SK-N-SH (cell line): ENCODE measurements at regions not wholly inside any gene's neighbourhood (a gene's known extent, or its start where the extent isn't known, plus 50 kb on each side); places are given as distances from the start of the nearest gene placed in this dataset.

Source experiments
- CTCF ChIA-PET: fragments of 300-600, 350-600 bp; formaldehyde crosslinking; extraction: SDS; loops from one replicate; lab custom pipeline; 2021; lab: Yijun Ruan, JAX
- POLR2A ChIA-PET: fragments of 350-600 bp; sonication (Branson Sonifier 250); formaldehyde crosslinking; extraction: SDS; loops from one replicate; lab custom pipeline; 2020; ENCODE audit warnings: antibody characterized with exemption, inconsistent platforms; lab: Yijun Ruan, JAX
- DNase-seq: peaks from one replicate; pipeline ENCODE4 v3.0.0; 2012
- H2AFZ ChIP-seq: fragments of 200-600 bp; sonication (generic); 2 replicates; pipeline ENCODE4 v1.8.1; 2016; ENCODE audit warnings: antibody characterized with exemption, mild to moderate bottlenecking, low read depth
- H3F3A ChIP-seq: fragments of 200-600 bp; sonication (generic); replicated peaks from 2 replicates; pipeline ENCODE3; 2016; ENCODE audit warnings: antibody characterized with exemption, mild to moderate bottlenecking; ENCODE audit not compliant: insufficient read depth
- H3K27ac ChIP-seq, 2 experiments: fragments of 200-500 bp in 1 of 2; fragments of 200-600 bp in 1 of 2; sonication (Bioruptor generic) in 1 of 2; sonication (generic), shearing (Covaris generic) in 1 of 2; 2 replicates each; pipeline versions ENCODE4 v1.5.1 to v1.6.1; 2014 to 2016; ENCODE audit warnings: low read depth in 2 of 2, inconsistent platforms in 1 of 2, low read length in 1 of 2, mild to moderate bottlenecking in 1 of 2, mixed read lengths in 1 of 2
- H3K27me3 ChIP-seq: fragments of 200-600 bp; sonication (generic), shearing (Covaris generic); 2 replicates; pipeline ENCODE4 v1.6.1; 2016; ENCODE audit warnings: mixed run types; ENCODE audit not compliant: insufficient read depth
- H3K36me3 ChIP-seq, 2 experiments: fragments of 200-500 bp in 1 of 2; fragments of 200-600 bp in 1 of 2; sonication (Bioruptor generic) in 1 of 2; sonication (generic) in 1 of 2; replicated peaks in 1 of 2; 2 replicates each; pipeline versions ENCODE3 to v1.5.1; 2014 to 2016; ENCODE audit warnings: low read length in 1 of 2, mild to moderate bottlenecking in 1 of 2; ENCODE audit not compliant: insufficient read depth in 2 of 2, control insufficient read depth in 1 of 2
- H3K4me1 ChIP-seq, 2 experiments: fragments of 200-500 bp in 1 of 2; fragments of 200-600 bp in 1 of 2; sonication (Bioruptor generic) in 1 of 2; sonication (generic), shearing (Covaris generic) in 1 of 2; 2 replicates each; pipeline versions ENCODE4 v1.5.1 to v1.6.1; 2014 to 2016; ENCODE audit warnings: low read depth in 1 of 2, low read length in 1 of 2, mixed run types in 1 of 2; ENCODE audit not compliant: insufficient read depth in 2 of 2, control insufficient read depth in 1 of 2
- H3K4me2 ChIP-seq: fragments of 200-600 bp; sonication (generic), shearing (Covaris generic); 2 replicates; pipeline ENCODE4 v1.6.1; 2017; ENCODE audit warnings: mixed run types
- H3K4me3 ChIP-seq, 2 experiments: fragments of 200-500 bp in 1 of 2; fragments of 200-600 bp in 1 of 2; sonication (Bioruptor generic) in 1 of 2; sonication (generic), shearing (Covaris generic) in 1 of 2; 2 replicates each; pipeline versions ENCODE4 v1.5.1 to v1.8.1; 2014 to 2016; ENCODE audit warnings: low read depth in 2 of 2, inconsistent platforms in 1 of 2, low read length in 1 of 2, mild to moderate bottlenecking in 1 of 2, mixed read lengths in 1 of 2, moderate library complexity in 1 of 2
- H3K79me2 ChIP-seq: fragments of 200-600 bp; sonication (generic); 2 replicates; pipeline ENCODE4 v1.8.1; 2017; ENCODE audit warnings: mild to moderate bottlenecking; ENCODE audit not compliant: insufficient read depth
- H3K9ac ChIP-seq: fragments of 200-600 bp; sonication (generic); 2 replicates; pipeline ENCODE4 v1.6.1; 2017; ENCODE audit warnings: mixed run types
- H3K9me2 ChIP-seq: fragments of 200-600 bp; sonication (generic); 2 replicates; pipeline ENCODE4 v1.6.1; 2017; ENCODE audit warnings: mixed run types
- H3K9me3 ChIP-seq: fragments of 200-600 bp; sonication (generic); 2 replicates; pipeline ENCODE4 v1.6.1; 2017; ENCODE audit warnings: mixed run types, mild to moderate bottlenecking, moderate library complexity
- H4K20me1 ChIP-seq: fragments of 200-600 bp; sonication (generic); 2 replicates; pipeline ENCODE4 v1.6.1; 2017; ENCODE audit warnings: mild to moderate bottlenecking, mixed run types; ENCODE audit not compliant: insufficient read depth
- ELF1 ChIP-seq: IDR thresholded peaks from 2 replicates; pipeline ENCODE4 v1.4.0; 2012
- FOXJ3 ChIP-seq: sonication (generic); formaldehyde crosslinking; IDR thresholded peaks from 2 replicates; pipeline ENCODE4 v1.5.1; 2020; ENCODE audit warnings: mild to moderate bottlenecking, missing genetic modification reagents
- FOXM1 ChIP-seq: IDR thresholded peaks from 2 replicates; pipeline ENCODE4 v1.4.0; 2012; ENCODE audit warnings: low read depth, mild to moderate bottlenecking
- GABPA ChIP-seq: IDR thresholded peaks from 2 replicates; pipeline ENCODE4 v1.4.0; 2012; ENCODE audit warnings: low read depth, mild to moderate bottlenecking
- GATA2 ChIP-seq: sonication (generic); formaldehyde crosslinking; IDR thresholded peaks from 2 replicates; pipeline ENCODE4 v1.5.0; 2020; ENCODE audit warnings: mild to moderate bottlenecking, missing genetic modification reagents
- IRF3 ChIP-seq: fragments of 150-350 bp; IDR thresholded peaks from 2 replicates; pipeline ENCODE4 v1.6.1; 2016; ENCODE audit warnings: mild to moderate bottlenecking, low read depth, low read length
- NFIC ChIP-seq: IDR thresholded peaks from 2 replicates; pipeline ENCODE4 v1.4.0; 2012; ENCODE audit warnings: borderline replicate concordance
- NRF1 ChIP-seq: IDR thresholded peaks from 2 replicates; pipeline ENCODE4 v1.6.1; 2012; ENCODE audit warnings: low read depth, mild to moderate bottlenecking, low read length
- PBX3 ChIP-seq: IDR thresholded peaks from 2 replicates; pipeline ENCODE4; 2012
- POLR2AphosphoS5 ChIP-seq: IDR thresholded peaks from 2 replicates; pipeline ENCODE4 v1.6.1; 2012; ENCODE audit warnings: low read depth, low read length
- RFX5 ChIP-seq: IDR thresholded peaks from 2 replicates; pipeline ENCODE4 v1.6.1; 2012; ENCODE audit warnings: mild to moderate bottlenecking, improper control_type of control experiment, low read length
- SMC3 ChIP-seq: IDR thresholded peaks from 2 replicates; pipeline ENCODE4 v1.6.1; 2012; ENCODE audit warnings: low read depth, low read length, improper control_type of control experiment
- TAF1 ChIP-seq: IDR thresholded peaks from 2 replicates; pipeline ENCODE4 v1.6.1; 2012; ENCODE audit warnings: low read depth, mild to moderate bottlenecking, low read length, moderate library complexity, borderline replicate concordance
- TEAD4 ChIP-seq: IDR thresholded peaks from 2 replicates; pipeline ENCODE4 v1.4.0; 2012; ENCODE audit warnings: mild to moderate bottlenecking, borderline replicate concordance; ENCODE audit not compliant: insufficient read depth
- USF1 ChIP-seq: IDR thresholded peaks from 2 replicates; pipeline ENCODE4 v1.4.0; 2012; ENCODE audit warnings: low read depth, borderline replicate concordance
- ZBTB33 ChIP-seq: IDR thresholded peaks from 2 replicates; pipeline ENCODE4 v1.4.0; 2012; ENCODE audit warnings: low read depth, borderline replicate concordance
- WGBS: methylation state at CpG from one replicate; pipeline ENCODE4 v1.1.6; 2017; ENCODE audit warnings: low lambda C conversion rate; 5-methylcytosine and 5-hydroxymethylcytosine counted together

GRCh38 chr12:76611533-76611932, 52.0 kb upstream of the OSBPL8 start:
- CTCF ChIA-PET = interaction anchor here (1.4 kb wide), 1 partner anchor 399 kb away, joined by 4 read pairs; no protein-coding TSS in a partner anchor
- no peak for TF ChIP-seq GATA2
- no peak for TF ChIP-seq GABPA
- no peak for TF ChIP-seq ZBTB33
- no peak for TF ChIP-seq PBX3
- no peak for TF ChIP-seq TEAD4
- no peak for TF ChIP-seq POLR2AphosphoS5
- no peak for TF ChIP-seq TAF1
- no peak for TF ChIP-seq SMC3
- no peak for TF ChIP-seq FOXJ3 (CRISPR knock-in tag)
- no peak for TF ChIP-seq RFX5
- no peak for TF ChIP-seq NFIC
- no peak overlapping the region for H3K27ac ChIP-seq

GRCh38 chr12:76614364-76614763, 54.8 kb upstream of the OSBPL8 start:
- Histone ChIP-seq H3K27me3 (no peaks in the 10 kb centered on the region), H3K9ac (no peak overlapping the region), H4K20me1 (no peaks in the 10 kb centered on the region), H3K9me2 (no peaks in the 10 kb centered on the region), H3K36me3 (no peaks in the 10 kb centered on the region), H3K4me3 (no peak overlapping the region), H3F3A (no peaks in the 10 kb centered on the region), H3K4me2 (no peak overlapping the region), H3K27ac (no peak overlapping the region), H3K79me2 (no peaks in the 10 kb centered on the region), H2AFZ (no peak overlapping the region), H3K9me3 (no peaks in the 10 kb centered on the region), H3K4me1 (no peaks in the 10 kb centered on the region)
- ChIA-PET CTCF (interaction anchor here (1.2 kb wide), 1 partner anchor 397 kb away, joined by 4 read pairs; no protein-coding TSS in a partner anchor), POLR2A (no interaction called here)
- no peak for TF ChIP-seq USF1
- TF ChIP-seq ELF1 = no peak
- no peak for TF ChIP-seq TAF1
- no peak for TF ChIP-seq FOXM1
- no peak for TF ChIP-seq POLR2AphosphoS5
- no peak for TF ChIP-seq NRF1
- no peak for TF ChIP-seq IRF3
- 77% methylated on average over 2 of the region's 2 CpGs for WGBS
- no peak for DNase-seq

More at GRCh38 chr12:76611533-76611932, 52.0 kb upstream of the OSBPL8 start:
- H3K27me3 ChIP-seq = no peaks in the 10 kb centered on the region
- no peaks in the 10 kb centered on the region for H4K20me1 ChIP-seq
- H3K4me2 ChIP-seq = no peak overlapping the region
- H3K4me3 ChIP-seq = no peak overlapping the region
- H3K4me1 ChIP-seq = no peaks in the 10 kb centered on the region
- H3K9ac ChIP-seq = no peak overlapping the region
- POLR2A ChIA-PET = no interaction called here
- H2AFZ ChIP-seq = no peak overlapping the region; the same call in 1 of the 2 replicates
- DNase-seq = no peak
- no peaks in the 10 kb centered on the region for H3K9me3 ChIP-seq
- 43% methylated on average over 2 of the region's 2 CpGs for WGBS
- H3K9me2 ChIP-seq = no peaks in the 10 kb centered on the region
- no peaks in the 10 kb centered on the region for H3K79me2 ChIP-seq
- H3K36me3 ChIP-seq = no peaks in the 10 kb centered on the region
- no peaks in the 10 kb centered on the region for H3F3A ChIP-seq
